WI38 (cell line): ENCODE measurements at regions not wholly inside any gene's neighbourhood (a gene's known extent, or its start where the extent isn't known, plus 50 kb on each side); places are given as distances from the start of the nearest gene placed in this dataset.

Source experiments
- H3K4me3 ChIP-seq: 2 replicates; pipeline ENCODE4 v1.5.1; 2011; ENCODE audit warnings: low read depth, mild to moderate bottlenecking, control low read depth, low read length
- TF ChIP-seq, protein P1 (sequence below): IDR thresholded peaks from 2 replicates; pipeline ENCODE4 v1.5.1; 2012; ENCODE audit warnings: low read depth, mild to moderate bottlenecking, control low read depth, low read length

DNA sequence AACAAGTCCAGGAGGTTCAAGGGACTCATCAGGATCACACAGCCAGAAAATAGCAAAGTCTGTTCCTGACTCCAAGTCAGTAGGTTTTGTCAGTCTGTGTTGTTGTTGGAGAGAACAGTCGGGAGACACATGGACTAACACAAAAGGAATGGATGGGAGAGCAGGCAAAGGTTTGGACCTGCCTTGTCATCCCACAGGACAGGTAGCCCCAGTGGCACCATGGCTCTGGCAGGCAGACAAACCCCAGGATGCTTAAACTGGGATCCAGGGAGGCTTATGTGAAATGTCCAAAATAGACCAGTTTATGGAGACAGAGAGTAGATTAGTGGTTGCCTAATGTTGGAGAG, 201.6 kb upstream of the NAV2 start:
- TF ChIP-seq, protein P1, sequence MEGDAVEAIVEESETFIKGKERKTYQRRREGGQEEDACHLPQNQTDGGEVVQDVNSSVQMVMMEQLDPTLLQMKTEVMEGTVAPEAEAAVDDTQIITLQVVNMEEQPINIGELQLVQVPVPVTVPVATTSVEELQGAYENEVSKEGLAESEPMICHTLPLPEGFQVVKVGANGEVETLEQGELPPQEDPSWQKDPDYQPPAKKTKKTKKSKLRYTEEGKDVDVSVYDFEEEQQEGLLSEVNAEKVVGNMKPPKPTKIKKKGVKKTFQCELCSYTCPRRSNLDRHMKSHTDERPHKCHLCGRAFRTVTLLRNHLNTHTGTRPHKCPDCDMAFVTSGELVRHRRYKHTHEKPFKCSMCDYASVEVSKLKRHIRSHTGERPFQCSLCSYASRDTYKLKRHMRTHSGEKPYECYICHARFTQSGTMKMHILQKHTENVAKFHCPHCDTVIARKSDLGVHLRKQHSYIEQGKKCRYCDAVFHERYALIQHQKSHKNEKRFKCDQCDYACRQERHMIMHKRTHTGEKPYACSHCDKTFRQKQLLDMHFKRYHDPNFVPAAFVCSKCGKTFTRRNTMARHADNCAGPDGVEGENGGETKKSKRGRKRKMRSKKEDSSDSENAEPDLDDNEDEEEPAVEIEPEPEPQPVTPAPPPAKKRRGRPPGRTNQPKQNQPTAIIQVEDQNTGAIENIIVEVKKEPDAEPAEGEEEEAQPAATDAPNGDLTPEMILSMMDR: no peak
- no peak overlapping the region for H3K4me3 ChIP-seq

DNA sequence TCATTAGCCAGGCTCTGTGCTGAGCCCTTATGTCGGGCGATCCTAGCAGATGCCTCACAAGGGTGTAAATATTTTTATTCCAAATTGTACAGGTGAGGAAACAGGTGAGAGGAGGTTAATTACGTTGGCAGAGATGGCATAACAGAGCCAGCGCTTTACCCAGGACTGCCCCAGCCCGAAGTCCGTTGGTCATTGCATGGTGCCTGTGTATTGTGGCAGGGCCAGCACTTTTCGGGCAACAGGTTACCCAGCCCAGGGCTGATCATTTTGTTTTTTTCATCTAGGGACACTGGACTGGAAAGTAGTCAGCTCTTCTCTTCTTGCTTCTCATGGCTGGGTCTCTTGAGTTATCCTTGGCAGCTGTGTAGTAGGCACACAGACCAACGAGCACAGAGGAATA, 202.2 kb upstream of the NAV2 start:
- no peak overlapping the region for H3K4me3 ChIP-seq
- TF ChIP-seq, protein P1: no peak

DNA sequence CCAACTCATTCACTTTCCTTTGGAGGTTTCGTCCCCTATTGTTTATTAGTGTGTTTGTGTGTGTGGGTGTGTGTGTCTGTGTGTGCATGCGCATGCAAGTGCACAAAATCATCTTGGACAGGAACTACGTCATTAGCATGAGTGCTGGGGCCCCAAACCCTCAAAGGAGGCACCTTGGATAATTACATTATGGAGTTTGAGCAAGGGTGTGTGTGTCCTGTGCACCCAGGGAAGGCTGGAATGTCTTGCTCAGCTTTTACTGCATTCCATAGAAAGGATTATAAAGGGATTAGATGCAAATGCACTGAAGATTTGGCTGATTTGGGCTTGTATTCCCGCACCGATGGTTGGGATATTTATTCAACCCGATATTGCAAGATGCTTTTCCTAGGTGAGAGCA, 203.4 kb upstream of the NAV2 start:
- TF ChIP-seq, protein P1: no peak
- H3K4me3 ChIP-seq: no peak overlapping the region

DNA sequence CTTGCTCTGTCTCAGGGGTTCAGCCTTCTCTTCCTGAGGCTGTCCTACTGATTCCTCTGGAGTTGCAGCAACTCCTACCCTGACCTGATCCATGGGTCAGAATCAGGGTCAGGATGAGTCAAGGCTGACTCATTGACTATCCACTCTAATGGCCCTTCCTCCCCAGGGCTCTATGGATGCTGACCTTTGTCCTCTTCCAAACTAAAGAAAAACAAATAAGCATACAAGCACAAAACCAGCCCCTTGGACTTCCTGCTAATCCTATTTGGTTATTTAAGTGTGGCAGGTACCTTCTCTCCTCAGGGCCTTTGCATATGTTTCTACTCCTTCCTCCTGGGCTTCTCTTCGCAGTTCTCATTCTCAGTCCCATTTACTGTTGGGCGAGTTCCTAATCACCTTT, 204.5 kb upstream of the NAV2 start:
- TF ChIP-seq, protein P1: no peak
- no peak overlapping the region for H3K4me3 ChIP-seq

DNA sequence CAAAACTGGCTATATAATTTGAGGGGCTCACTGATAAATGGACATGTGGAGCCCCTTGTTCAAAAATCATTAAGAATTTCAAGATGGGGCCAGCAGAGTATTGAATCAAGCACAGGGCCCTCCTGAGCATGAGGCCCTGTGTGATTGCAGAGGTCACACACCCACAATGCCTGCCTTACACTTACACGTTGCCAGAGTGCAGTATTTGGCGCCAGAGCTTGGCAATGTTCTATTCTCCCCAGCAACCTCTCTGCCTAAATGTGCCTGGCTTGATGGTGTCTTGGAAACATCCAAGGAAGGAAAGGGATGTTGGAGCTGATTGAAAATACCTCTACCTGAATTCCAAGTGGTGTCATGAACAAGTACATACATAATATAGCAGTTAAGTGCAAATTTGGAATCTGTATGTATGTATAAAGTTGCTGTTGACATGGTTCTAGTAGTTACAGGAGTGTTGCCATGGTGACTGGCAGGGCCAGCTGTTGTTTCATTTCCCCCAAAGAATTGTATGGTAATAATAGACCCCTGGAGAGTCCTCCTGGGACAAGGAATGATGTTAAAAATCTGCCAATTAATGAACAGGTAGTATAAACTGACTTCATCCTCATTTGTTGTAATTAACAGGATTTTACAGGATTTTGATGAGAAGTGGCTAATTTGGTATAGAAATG, 205.7 kb upstream of the NAV2 start:
- TF ChIP-seq, protein P1: no peak
- no peak overlapping the region for H3K4me3 ChIP-seq

DNA sequence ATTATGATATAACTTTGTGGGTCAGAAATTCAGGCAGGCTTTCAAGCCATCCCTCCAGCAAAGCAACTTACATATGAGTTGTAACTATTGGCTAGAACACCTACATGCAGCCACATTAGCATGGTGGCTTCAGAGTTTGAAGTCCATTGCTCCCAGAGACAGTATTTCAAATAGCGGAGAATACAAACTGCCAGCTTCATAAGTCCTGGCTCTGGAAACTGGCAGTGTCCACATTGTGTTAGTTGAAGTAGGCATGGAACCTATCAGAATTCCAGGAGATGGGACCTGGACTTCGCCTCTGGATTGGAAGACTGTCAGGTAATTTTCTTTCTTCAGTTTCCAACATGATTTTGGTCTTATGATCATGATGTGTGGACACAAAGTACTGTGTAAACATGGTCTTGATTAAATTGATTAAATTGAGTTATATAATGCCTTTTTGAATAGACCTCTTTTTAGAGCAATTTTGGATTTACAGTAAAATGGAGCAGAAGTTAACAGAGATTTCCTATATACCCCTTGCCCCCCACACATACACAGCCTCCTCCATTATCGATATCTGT, 209.9 kb upstream of the NAV2 start:
- TF ChIP-seq, protein P1: no peak
- H3K4me3 ChIP-seq: no peak overlapping the region

DNA sequence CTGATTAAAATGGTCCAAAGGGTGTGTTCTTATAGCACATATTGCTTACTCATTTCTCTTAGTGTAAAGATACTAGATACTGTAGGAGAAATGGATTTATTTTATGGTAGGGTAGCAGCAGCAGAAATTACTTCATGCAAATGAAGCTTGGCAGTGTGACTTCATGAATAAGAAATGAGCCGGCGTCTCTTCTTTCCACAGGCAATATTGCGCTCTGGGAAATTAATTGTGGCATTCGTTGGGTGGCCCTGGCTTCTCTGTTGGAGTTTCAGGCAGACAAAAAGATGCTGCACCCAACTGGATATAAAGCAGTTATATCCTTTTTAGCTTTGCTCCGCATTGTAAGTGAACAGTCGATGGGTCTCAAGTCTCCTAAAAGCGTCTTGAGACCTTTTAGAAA, 211.0 kb upstream of the NAV2 start:
- no peak overlapping the region for H3K4me3 ChIP-seq
- TF ChIP-seq, protein P1: no peak
